ENCODE measurements at regions not wholly inside any gene's neighbourhood (a gene's known extent, or its start where the extent isn't known, plus 50 kb on each side); places are given as distances from the start of the nearest gene placed in this dataset.
"Not testable (repeated sequence)": the region's sequence is repeated elsewhere in the genome, so short reads cannot be mapped to it uniquely, and the experiment has no call there.

GRCh38 chr20:55937283-55937682, 68.0 kb downstream of the CBLN4 start:
- 88% methylated on average over 3 of the region's 3 CpGs for WGBS
- intact Hi-C loops (cut with DNase I) = no loop called here
- Histone ChIP-seq H3K27me3 (replicated peaks; ENCODE audit: insufficient read depth) (no peaks in the 10 kb centered on the region), H3K4me3 (no peak overlapping the region), H3K4me1 (replicated peaks) (no peaks in the 10 kb centered on the region), H3K36me3 (no peaks in the 10 kb centered on the region), H3K27ac (no peak overlapping the region), H3K9me3 (no peaks in the 10 kb centered on the region)
- TF ChIP-seq CTCF (IDR thresholded peaks at IDR 0.05) (no peak), POLR2A (IDR thresholded peaks at IDR 0.05) (no peak), POLR2AphosphoS5 (IDR thresholded peaks at IDR 0.05) (no peak)
- no peak for DNase-seq (ENCODE audit: low spot score)

- Histone ChIP-seq H3K4me1 (replicated peaks) (no peaks in the 10 kb centered on the region), H3K36me3 (no peaks in the 10 kb centered on the region), H3K4me3 (no peak overlapping the region), H3K27ac (no peak overlapping the region), H3K9me3 (no peaks in the 10 kb centered on the region), H3K27me3 (replicated peaks; ENCODE audit: insufficient read depth) (no peaks in the 10 kb centered on the region)
- TF ChIP-seq POLR2A (IDR thresholded peaks at IDR 0.05) (no peak), POLR2AphosphoS5 (IDR thresholded peaks at IDR 0.05) (no peak), CTCF (IDR thresholded peaks at IDR 0.05) (no peak)
- intact Hi-C loops (cut with DNase I) = no loop called here
- no peak for DNase-seq (ENCODE audit: low spot score)
- WGBS = 81% methylated on average over 2 of the region's 2 CpGs
These were observed 69.1 kb downstream of the CBLN4 start for GRCh38 chr20:55936209-55936595.

DNA sequence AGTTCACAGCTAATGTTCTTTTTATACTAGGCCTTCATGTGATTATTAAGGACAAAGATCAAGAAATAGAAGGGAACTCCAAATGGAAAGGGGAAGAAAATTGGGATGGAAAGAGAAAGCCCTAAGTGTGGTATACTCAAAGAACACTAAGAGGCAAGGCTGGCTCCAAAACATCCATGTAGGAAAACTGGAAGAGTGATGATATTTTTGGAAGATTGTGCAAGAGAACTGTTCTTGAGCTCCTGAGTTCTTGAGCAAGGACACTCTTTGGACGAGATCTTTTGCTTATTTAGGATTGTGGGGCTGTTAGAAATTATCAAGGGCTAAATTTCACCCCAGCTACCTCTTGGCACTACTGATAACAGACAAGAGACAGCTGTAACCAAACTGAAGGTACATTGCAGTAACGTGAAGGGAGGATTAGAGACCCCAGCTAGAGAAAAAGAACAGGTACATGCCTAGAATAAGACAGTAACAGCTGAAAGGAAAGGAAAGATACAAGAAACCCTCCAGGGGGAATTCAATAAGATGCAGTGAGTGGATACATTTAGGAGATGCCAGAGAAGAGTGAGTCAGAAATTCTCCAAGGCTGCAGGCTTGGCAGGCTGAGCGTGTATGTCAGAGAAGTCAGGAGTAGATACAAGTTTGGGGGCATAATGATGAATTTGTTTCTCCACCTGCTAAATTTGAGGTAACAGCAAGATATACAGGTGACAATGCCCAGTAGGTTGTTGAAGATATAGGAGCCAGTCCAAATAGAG, 69.7 kb downstream of the CBLN4 start:
- intact Hi-C loops (cut with DNase I) = no loop called here
- Histone ChIP-seq H3K4me1 (replicated peaks) (no peaks in the 10 kb centered on the region), H3K4me3 (no peak overlapping the region), H3K9me3 (no peaks in the 10 kb centered on the region), H3K27me3 (replicated peaks; ENCODE audit: insufficient read depth) (no peaks in the 10 kb centered on the region), H3K36me3 (no peaks in the 10 kb centered on the region), H3K27ac (no peak overlapping the region)
- TF ChIP-seq POLR2A (IDR thresholded peaks at IDR 0.05) (no peak), CTCF (IDR thresholded peaks at IDR 0.05) (no peak), POLR2AphosphoS5 (IDR thresholded peaks at IDR 0.05) (no peak)
- no peak for DNase-seq (ENCODE audit: low spot score)
- 67% methylated on average over 3 of the region's 3 CpGs for WGBS

GRCh38 chr20:55934146-55934545, 71.2 kb downstream of the CBLN4 start:
- Histone ChIP-seq H3K27ac (no peak overlapping the region), H3K4me1 (replicated peaks) (no peaks in the 10 kb centered on the region), H3K36me3 (no peaks in the 10 kb centered on the region), H3K27me3 (replicated peaks; ENCODE audit: insufficient read depth) (no peaks in the 10 kb centered on the region), H3K4me3 (no peak overlapping the region), H3K9me3 (no peaks in the 10 kb centered on the region)
- intact Hi-C loops (cut with DNase I) = no loop called here
- no peak for DNase-seq (ENCODE audit: low spot score)
- WGBS = 95% methylated on average over 2 of the region's 2 CpGs
- TF ChIP-seq POLR2AphosphoS5 (IDR thresholded peaks at IDR 0.05) (no peak), CTCF (IDR thresholded peaks at IDR 0.05) (no peak), POLR2A (IDR thresholded peaks at IDR 0.05) (no peak)

DNA sequence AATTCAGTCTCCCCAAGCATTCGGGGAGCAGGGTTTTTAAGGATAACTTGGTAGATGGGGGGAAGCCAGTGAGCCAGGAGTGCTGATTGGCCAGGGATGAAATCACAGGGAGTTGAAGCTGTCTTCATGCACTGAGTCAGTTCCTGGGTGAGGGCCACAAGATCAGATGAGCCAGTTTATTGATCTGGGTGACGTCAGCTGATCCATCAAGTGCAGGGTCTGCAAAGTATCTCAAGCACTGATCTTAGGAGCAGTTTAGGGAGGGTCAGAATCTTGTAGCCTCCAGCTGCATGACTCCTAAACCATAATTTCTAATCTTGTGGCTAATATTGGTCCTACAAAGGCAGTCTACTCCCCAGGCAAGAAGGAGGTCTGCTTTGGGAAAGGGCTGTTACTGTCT, 74.4 kb downstream of the CBLN4 start:
- H3K4me1 ChIP-seq (replicated peaks); H3K27me3 ChIP-seq (replicated peaks; ENCODE audit: insufficient read depth); H3K36me3 ChIP-seq; H3K4me3 ChIP-seq; H3K27ac ChIP-seq; intact Hi-C loops (cut with DNase I); DNase-seq (ENCODE audit: low spot score); H3K9me3 ChIP-seq: not testable (repeated sequence)
- 84% methylated on average over 2 of the region's 2 CpGs for WGBS

All from prostate gland (tissue), 2 donors.